ENCODE measurements at regions not wholly inside any gene's neighbourhood (a gene's known extent, or its start where the extent isn't known, plus 50 kb on each side); places are given as distances from the start of the nearest gene placed in this dataset.

DNA sequence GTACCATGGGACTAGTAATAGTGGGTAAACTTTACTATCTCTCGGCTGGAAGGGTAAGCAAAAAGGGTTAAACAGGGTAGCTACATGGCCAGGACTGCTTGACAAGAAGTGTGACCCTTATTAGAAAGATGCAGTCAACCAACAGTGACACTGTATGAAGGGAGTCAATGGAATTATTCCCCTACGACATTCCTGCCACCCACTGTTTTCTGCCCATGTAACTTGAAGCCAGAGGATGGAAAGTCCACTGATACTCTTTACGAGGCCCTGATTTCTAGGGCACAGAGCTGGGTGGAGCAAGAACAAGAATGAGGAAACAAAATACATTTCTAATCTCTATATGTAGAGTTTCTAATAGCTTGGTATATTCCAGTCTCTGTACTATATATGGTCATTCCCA lies 1102.5 kb downstream of the CDH11 start:
- no peak for DNase-seq (ENCODE audit: low read depth)

DNA sequence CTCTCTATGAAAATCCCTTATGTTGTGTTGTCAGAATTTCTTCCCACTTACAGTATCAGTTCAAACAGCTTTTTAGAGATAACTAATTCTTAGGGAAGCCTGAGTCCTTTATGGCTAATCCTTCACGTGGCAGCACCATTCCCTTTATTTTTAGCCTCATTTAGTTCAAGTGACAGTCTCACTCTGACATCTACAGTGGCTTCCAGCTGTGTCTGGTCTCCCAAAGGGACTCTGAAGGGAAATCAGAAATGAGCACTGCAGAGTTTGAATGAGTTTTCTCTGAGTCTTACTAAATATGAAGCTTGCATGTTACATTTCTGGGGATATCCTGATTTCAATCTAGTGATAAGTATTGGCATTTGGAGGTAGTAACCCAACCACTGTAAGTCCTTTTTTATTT lies 1104.1 kb downstream of the CDH11 start:
- DNase-seq (ENCODE audit: low read depth): no peak

DNA sequence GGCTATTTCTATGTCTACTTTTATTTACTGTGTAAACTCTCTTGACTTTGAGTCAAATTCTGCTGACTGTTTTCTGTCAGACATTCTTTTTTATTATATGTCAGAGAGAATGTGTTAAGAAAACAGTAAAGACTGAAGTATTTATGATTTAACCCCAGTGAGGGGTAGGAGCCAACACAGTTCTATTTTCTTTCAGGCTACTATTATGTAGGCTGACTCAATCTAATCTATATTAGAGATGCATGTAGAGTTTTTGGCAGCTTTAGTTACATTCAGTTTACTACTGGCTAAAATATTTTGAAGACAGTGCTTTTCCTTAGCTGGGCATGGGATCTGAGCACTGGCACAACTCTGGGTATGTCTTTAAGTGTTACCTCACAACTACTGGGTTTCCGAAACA lies 1108.0 kb downstream of the CDH11 start:
- no peak for DNase-seq (ENCODE audit: low read depth)

DNA sequence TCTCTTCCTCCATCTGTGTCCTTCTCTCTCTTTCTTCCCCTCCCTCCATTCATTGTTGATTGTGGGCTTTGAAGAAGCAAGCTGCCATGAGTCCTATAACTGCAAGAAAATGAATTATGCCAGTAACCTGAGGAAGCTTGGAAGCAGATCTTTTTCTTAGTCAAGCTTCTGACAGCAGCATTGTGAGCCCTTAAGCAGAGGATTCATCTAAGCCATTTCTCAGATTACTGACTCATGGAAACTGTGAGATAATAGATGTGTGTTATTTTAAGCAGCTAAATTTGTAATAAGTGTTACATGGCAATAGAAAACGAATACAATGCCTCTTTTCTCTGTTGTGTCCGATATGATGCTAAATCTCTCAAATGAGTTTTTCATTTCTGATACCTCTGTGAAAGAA lies 1109.7 kb downstream of the CDH11 start:
- peak; percentile 2 for DNase-seq (ENCODE audit: low read depth)

DNA sequence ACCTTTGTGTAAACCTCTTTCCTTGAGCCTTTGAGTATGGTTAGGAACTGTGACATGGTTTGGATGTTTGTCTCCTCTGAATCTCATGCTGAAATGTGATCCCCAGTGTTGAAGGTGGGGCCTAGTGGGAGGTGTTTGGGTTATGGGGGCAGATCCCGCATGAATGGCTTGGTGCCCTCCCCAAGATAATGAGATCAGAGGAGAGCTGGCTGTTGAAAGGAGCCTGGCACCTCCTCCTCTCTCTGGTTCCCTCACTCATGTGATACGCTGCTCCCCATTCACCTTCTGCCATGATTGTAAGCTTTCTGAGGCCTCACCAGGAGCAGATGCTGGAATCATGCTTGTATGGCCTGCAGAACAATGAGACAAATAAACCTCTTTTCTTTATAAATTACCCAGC lies 1110.2 kb downstream of the CDH11 start:
- no peak for DNase-seq (ENCODE audit: low read depth)

DNA sequence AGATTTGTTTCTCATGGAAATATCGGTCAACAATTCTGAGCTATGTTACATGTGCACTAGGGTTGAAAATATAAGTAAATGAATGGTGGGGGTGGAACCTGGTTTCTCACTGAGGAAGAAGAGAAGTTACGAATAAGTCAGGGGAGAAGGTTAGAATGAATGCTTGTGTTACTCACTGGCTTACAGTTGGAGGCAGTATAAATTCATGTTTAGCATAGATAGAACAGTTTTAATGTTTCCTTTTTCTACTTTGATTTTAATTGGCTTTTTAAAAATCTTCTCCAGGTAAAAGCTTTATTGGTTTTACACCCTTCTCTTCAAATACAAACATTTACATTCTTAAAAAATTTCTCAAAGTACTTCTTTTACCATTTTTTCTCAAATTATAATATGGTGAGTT lies 1113.7 kb downstream of the CDH11 start:
- DNase-seq (ENCODE audit: low read depth): no peak

DNA sequence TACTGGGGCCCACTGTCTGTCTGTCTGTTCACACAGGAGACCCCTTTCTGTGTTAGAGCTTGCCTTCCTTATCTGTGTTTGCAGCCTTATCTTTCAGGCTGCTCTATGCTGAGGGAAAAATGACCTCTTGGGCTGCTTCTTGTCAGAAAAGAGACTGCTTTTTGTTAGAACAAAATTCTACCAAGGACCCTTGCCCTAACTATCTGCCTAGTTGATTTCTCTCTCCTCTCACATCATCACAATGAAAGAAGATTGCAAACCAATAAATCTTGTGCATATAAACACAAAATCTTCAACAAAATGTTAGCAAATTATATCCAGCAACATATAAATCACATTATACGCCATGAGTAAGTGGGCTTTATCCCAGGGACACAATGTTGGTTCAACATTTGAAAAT lies 1117.7 kb downstream of the CDH11 start:
- DNase-seq (ENCODE audit: low read depth): no peak

DNA sequence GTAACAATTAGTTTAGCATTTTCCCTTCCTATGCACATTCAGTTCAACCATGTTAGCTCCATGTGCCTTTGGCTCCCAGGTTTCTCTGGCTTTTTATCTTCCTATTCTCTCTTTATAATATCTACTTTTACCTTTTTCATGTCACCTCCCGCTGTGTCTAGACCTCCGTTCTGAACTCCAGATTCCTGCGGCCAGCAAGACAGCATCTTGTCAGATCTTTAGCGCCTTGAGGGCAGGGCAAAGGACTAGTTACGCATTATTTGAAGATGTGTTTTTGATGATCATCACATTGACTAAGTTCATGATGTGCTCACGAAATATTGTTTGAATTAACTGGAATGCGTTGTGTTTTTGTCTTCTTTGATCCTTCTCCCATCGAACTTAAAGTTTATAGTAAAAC lies 1126.8 kb downstream of the CDH11 start:
- no peak for DNase-seq (ENCODE audit: low read depth)

DNA sequence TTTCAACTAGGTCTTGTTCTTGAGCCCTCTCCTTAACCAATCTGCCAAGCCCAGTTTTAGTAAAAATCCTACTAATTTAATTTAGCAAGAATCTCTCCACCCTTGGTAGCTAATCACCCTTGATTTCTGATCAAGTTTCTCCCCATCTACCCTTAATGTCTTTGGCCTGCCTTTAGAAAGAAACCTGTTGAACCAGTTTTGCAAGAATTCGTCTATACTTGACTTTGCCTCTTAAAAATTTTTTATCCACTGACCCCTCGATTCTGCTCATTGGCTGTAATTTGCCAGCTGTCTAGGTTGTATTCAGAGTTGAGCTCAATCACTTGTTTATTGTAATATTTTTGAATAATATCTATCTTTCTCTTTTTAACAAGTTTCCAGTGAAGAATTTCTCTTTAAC lies 1138.5 kb downstream of the CDH11 start:
- no peak for DNase-seq (ENCODE audit: low read depth)

DNA sequence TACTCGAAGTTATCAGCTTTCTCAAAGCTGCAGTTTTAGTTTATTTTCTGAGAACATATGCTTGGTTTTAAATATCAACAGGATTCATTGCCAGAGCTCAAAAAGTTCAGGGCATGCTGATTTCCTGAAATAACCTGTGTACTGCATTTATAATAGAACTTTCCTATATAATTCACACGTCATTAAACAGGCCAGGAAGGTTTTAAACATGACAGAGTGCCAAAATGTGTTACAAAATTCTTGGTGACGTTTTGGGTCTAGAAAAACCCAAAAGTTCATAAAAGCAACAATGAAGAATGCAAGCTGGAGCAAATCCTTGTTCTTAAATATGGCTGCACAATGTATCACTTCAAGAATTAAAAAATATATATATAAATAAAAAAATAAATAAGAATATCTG lies 1139.1 kb downstream of the CDH11 start:
- no peak for DNase-seq (ENCODE audit: low read depth)

DNA sequence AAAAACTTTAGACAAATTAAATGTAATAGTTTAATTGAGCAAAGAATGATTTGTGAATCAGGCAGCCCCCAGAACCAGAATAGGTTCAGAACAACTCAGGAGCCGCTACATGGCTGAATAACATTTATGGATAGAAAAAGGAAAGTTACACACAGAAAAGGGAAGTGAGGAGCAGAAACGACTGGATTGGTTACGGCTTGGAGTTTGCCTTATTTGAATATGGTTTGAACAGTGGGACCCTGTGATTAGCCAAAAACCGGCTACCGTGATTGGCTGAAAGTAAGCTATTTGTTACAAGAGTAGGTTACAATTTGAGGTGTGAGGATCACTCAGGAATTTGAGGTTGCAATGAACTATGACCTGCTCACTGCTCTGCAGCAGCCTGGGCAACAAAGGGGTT lies 1139.8 kb downstream of the CDH11 start:
- no peak for DNase-seq (ENCODE audit: low read depth)

DNA sequence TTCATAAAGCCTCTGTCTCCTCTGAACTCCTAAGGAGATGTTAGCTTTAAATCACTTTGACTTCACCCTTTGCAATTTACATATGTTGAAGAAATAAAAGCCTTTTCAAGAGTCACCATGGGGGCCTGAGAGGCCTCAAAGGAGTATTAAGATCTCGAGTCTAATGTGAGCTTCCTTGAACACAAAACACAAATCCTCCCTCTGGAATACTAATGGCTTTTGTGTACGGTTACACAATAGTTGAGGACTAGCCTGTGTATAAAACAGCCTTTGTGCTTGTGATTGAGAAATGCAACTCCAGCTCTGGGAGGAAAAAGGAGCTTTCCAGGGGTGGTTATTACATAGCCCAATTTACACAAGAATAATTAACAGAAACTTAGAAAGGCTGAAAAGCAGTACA lies 1140.2 kb downstream of the CDH11 start:
- DNase-seq (ENCODE audit: low read depth): no peak

DNA sequence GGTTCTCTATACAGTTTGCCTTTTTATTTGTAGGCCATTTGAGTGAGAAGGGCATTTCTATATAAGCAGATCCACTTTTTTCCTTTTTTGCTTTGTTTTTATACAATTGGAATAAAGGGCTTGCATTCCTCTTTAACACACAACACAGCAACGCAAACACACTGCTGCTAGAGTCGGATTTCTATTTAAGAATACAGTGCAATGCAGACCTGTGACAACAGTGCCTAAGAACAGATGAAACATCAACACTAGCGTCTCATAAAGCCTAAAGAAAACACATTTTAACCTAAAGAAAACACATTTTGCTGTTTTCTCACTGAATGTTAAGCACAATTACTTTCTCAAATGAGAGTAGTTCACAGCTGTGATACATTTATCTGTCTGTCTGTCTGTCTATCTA lies 1141.1 kb downstream of the CDH11 start:
- no peak for DNase-seq (ENCODE audit: low read depth)

DNA sequence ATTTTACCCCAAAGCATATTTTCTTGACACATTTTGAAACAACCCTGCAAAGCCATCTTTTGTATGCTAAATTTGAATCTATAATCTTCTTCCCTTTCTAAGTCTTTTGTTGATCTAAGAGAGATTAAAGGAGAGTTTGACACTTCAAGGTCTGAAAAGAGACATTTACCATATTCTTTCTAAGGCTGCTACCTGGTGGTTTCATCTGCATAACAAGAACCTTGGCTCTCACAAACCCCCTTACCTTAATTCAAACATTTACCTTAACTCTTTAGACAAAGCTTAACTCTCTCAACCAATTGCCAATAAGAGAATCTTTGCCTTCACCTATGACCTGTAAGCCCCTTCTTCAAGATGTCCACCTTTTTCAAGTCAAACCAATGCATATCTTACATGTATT lies 1143.6 kb downstream of the CDH11 start:
- DNase-seq (ENCODE audit: low read depth): no peak

DNA sequence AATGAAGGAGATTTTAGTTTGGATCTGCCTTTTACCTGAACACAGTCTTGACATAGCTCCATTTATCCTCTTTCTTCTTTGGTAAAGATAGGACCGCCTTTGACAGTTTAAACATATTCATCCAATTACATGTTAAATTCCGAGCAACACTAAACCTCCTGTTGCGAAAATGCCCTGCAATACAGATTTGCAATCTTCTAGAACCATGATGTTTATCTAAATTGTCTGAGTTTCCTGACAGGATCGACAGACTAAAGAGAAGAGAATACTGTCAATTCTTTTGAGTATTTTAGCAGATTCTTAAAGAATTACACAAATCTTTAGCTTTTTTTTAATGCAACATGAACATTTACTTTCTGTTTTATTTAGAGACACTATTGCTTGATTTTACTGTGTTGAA lies 1145.5 kb downstream of the CDH11 start:
- DNase-seq (ENCODE audit: low read depth): no peak

DNA sequence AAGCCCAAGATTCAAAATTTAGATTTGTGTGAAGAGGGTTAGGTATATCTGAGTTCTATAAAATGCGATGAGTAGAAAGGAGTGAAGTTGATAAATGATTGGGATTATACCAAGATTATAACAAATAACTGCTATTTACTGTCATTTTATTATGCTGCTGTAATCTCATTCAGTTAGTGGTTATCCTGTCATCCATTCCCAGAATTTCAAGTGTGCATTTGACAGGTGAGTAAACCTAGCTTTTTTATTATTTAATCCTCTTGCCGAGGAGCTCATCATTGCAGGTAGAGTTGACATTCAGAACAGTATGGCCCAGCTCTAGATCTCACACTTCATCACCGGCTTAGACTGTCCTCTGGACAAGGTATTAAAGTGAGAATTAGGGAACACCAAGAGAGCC lies 1146.2 kb downstream of the CDH11 start:
- no peak for DNase-seq (ENCODE audit: low read depth)

DNA sequence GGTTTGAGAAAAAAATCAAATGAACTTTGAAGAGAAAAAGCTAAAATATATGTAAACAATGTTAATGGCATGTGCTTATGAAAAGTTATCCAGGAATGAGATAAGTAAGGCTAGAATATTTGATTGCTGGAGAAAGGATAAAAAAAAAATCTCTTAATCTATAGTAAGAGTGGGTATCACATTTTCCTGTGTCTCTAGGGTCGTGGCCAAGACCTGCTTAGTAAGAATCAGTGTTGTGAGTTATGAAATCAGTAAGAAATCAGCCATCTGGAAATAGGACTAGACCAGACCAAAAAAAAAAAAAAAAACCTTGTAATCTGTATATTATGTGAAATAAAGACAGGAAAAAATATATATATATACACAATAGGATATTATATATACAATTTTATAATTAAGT lies 1153.9 kb downstream of the CDH11 start:
- DNase-seq (ENCODE audit: low read depth): no peak

DNA sequence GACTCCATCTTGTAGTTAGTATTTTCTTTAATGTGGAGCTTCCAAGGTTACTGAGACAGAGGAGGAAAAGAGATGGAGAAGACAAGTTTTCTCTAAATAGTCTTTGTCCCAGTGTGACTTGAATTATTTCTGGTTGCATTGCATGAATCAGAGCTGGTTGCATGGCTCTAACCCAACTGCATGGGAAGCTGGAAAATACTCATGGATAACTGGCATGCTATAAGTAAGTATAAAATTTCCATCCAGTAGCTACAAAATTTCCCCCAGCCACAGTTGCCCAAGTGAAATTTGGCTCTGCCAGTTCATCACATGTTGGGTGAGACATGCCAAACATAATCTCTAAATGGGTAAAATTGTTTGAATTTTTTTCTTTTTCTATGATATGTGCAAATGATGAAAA lies 1161.5 kb downstream of the CDH11 start:
- DNase-seq (ENCODE audit: low read depth): no peak

DNA sequence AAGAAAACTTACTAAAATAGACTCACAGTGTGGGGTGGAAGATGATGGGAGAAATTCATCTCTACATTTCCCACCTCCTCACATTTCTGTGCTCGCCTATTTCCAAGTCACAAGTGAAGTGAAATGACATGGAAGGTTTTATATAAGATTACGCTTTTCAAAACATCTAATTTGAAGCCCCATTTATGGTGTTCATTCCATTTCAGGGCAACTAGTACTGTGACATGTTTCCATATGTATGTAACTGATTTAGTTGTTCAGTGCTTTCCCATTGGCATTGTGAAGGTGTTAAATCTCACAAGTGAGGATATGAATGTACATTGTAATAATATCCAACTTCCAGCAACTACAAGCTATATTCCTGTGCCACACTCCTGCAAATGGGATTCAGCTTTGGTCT lies 1174.8 kb downstream of the CDH11 start:
- DNase-seq (ENCODE audit: low read depth): no peak

DNA sequence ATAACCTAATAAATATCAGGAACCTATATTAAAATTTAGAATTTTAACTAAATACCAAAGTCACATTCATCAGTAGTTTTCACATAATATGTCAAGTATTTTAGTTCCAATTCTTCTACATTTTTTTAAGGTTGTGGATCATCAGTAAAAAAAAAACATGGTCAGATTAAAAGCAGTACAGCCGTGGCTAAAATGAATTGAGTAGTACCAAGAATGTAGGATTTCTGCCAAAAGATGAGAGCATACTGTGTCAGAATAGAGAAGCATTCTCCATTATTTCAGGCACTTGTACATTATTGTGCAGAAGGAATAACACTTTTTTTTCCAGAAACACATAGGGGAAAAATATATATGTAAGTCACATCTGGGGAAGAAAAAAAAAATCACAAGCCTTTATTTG lies 1176.1 kb downstream of the CDH11 start:
- no peak for DNase-seq (ENCODE audit: low read depth)

DNA sequence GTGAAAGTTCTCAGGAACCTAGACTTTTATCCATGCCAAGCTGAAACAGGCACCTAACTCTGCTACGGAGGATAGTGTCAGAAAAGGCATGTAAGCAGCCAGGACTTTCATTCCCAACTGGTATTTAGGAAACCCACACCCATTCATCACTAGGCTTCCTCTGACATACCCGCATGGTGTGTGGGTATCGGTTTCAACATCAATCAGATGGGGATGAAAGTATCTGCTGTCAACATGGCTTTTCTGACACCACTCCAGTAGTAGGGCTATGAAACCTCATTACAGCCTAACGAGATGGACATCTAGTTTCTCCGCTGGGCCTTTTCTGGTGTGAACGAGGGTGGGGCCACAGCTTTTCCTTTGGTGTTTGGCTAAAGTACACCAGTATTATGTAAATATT lies 1178.3 kb downstream of the CDH11 start:
- no peak for DNase-seq (ENCODE audit: low read depth)

DNA sequence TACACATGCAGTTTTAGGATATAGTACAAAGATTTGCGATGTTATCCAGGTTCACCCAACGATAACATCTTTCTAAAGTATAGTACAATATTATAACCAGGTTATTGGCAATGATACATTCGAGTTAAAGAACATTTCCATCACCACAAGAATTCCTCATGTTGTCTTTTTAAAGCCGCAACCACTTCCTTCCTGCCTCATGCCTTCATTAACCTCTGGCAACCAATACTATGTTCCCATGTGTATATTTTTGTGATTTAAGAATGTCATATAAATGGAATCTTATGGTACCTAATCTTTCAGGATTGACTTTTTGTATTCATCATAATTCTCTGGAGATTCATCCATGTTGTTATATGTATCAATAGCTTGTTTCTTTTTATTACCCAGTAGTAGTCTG lies 1183.2 kb downstream of the CDH11 start:
- DNase-seq (ENCODE audit: low read depth): no peak

DNA sequence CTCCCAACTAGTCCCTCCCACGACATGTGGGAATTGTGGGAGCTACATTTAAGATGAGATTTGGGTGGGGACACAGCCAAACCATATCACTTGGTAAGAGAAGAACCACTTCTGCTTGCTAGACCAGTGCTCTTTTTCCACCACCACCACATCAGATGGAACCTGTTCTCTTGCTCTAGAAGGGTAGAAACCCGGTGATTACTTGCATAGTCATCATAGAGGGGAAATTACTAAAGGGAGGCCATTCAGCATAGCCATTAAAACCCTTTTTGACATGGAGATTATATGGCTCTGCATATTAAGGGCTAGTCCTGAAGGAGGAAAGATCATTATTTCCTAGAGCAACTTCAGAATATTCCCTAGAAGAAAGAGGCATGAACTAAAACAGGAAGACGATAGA lies 1188.0 kb downstream of the CDH11 start:
- DNase-seq (ENCODE audit: low read depth): no peak

DNA sequence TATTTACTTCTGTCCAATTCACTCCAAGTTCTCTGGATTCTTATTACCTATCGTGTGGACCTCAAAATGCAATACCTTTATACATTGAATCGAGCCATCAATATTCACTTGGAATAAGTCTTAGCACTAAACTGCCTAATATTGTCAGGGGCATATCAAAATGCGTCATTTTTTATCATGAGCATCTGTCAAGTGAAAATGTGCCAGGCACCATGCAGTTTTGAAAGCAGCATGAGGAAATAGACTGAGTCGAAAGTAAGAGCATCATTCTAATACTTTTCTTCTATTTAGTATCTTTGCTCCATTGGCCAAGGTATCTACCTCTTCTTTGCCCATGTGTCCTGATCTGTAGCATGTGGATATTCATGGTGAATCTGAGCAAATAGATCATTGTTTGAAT lies 1193.4 kb downstream of the CDH11 start:
- DNase-seq (ENCODE audit: low read depth): no peak

DNA sequence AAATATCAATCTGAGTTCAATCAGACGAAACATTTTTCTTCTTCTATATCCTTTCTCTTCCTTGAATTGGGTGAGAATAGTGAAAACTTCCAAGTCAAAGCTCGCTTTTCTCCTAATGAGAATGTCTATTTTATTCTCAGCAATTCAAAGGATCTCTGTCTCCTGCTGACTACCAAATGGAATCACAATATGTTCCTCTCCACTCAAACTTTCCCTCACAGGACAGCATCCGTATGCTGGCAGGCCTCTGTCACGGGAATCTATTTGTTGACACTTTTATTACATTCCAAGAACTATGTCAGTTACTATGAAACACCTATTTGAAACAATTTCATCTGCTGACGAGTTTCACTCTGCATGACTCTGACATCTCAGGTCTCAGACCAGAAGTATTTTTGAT lies 1196.6 kb downstream of the CDH11 start:
- DNase-seq (ENCODE audit: low read depth): no peak

DNA sequence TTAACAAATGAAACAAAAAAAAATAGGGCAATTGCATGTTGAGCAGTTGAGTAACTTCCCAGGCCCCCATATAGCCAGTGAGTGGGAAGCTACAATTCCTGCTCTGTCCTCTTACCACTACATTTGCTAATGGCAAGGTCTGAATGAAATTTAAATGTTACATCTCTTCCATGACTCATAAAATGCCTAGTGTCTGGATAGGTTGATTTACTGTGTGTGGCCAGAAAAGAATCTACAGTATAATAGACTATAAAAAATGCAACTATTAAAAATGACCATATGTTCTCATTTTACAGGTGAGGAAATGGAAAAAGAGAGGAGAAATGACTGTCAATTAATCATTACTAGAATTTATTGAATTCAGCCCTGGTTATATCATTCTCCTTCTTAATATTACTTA lies 1199.3 kb downstream of the CDH11 start:
- DNase-seq (ENCODE audit: low read depth): no peak
